ENCODE measurements at regions not wholly inside any gene's neighbourhood (a gene's known extent, or its start where the extent isn't known, plus 50 kb on each side); places are given as distances from the start of the nearest gene placed in this dataset.

DNA sequence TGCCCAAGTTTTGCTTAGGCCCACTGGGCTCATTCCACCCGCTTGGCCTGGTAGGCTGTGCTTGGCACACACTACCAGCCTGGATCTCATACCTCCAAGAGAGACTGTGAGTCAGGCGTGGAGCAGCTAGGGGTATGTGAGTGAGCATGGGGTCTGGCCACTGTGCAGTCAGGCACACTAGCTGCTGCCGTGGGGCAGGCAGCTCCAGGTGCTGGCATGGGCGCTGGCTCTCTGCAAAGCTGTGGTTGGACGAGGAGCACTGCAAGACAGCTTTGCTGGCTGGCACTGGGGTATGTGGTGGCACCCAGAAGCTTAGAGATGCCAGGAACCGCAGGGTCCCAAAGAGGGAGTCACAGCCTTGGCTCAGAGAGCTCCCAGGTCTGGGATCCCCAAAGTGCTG lies 377.8 kb downstream of the KCTD8 start:
- TF ChIP-seq, protein P1, sequence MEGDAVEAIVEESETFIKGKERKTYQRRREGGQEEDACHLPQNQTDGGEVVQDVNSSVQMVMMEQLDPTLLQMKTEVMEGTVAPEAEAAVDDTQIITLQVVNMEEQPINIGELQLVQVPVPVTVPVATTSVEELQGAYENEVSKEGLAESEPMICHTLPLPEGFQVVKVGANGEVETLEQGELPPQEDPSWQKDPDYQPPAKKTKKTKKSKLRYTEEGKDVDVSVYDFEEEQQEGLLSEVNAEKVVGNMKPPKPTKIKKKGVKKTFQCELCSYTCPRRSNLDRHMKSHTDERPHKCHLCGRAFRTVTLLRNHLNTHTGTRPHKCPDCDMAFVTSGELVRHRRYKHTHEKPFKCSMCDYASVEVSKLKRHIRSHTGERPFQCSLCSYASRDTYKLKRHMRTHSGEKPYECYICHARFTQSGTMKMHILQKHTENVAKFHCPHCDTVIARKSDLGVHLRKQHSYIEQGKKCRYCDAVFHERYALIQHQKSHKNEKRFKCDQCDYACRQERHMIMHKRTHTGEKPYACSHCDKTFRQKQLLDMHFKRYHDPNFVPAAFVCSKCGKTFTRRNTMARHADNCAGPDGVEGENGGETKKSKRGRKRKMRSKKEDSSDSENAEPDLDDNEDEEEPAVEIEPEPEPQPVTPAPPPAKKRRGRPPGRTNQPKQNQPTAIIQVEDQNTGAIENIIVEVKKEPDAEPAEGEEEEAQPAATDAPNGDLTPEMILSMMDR (conservative IDR thresholded peaks at IDR 0.05) = no peak
- H3K4me1 Mint-ChIP-seq (ENCODE audit: unreplicated experiment) = no peaks in the 10 kb centered on the region

DNA sequence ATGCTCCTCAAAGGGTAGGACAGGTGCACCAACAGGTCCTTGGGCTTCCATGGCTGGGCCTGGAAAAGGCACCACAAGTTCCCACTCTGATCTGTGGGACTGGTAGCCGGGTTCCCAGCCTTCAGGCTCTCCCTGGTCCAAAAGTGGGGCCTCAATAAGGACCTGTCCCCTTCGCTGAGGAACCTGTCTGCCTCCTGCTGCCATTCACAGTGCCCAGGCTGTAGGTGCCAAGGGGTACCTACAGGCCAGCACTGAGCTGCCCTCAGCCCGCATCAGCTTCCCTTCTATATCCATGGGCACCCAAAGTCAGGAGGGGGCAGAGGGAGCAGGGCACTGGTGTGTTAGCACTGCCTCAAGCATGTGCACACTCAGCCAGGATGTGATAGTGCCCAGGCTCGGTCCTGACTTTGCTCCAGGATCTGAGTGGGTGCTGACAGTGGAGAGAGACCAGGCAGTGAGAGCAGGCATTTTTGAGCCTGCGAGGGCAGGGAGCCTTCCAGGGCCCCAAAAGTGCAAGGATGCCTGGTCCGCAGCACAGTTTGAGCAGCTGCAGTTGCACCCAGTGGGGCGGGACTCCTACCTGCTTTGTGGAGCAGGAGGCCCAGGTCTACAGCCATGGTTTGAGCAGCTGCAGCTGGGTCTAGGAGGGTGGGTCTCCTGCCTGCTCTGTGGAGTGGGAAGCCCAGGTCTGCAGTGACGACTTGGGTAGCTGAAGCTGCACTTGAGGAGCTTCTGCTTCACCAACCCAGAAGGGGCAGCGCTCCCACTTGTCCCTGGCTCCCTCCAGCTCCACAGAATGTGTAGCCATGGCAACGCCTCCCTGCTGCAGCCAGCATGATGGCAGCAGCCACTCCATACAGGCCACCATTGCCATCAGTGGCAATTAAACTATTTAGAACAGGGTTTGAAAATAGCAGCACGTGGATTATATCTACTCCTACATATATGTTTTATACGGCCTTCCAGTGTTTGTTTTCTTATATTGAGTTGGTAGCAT lies 376.4 kb downstream of the KCTD8 start:
- Mint-ChIP-seq H3K9me3 (no peaks in the 10 kb centered on the region), H3K4me1 (ENCODE audit: unreplicated experiment) (no peaks in the 10 kb centered on the region), H3K36me3 (no peaks in the 10 kb centered on the region), H3K27me3 (no peaks in the 10 kb centered on the region), H3K4me3 (no peak overlapping the region), H3K27ac (no peak overlapping the region)
- TF ChIP-seq, protein P1 (conservative IDR thresholded peaks at IDR 0.05) = no peak
- no peak for DNase-seq (ENCODE audit: extremely low spot score, unreplicated experiment)

More for the DNA sequence above, 377.8 kb downstream of the KCTD8 start:
- no peak for DNase-seq (ENCODE audit: extremely low spot score, unreplicated experiment)
- no peaks in the 10 kb centered on the region for H3K9me3 Mint-ChIP-seq
- H3K36me3 Mint-ChIP-seq = no peaks in the 10 kb centered on the region
- H3K27me3 Mint-ChIP-seq = no peaks in the 10 kb centered on the region
- H3K27ac Mint-ChIP-seq = no peak overlapping the region
- H3K4me3 Mint-ChIP-seq = no peak overlapping the region

- Mint-ChIP-seq H3K27ac (no peak overlapping the region), H3K9me3 (no peaks in the 10 kb centered on the region), H3K4me3 (no peak overlapping the region), H3K36me3 (no peaks in the 10 kb centered on the region), H3K4me1 (ENCODE audit: unreplicated experiment) (no peaks in the 10 kb centered on the region), H3K27me3 (no peaks in the 10 kb centered on the region)
- DNase-seq (ENCODE audit: extremely low spot score, unreplicated experiment) = no peak
- TF ChIP-seq, protein P1 (conservative IDR thresholded peaks at IDR 0.05) = no peak
These were observed 361.9 kb downstream of the KCTD8 start for GRCh38 chr4:44086753-44087152.

DNA sequence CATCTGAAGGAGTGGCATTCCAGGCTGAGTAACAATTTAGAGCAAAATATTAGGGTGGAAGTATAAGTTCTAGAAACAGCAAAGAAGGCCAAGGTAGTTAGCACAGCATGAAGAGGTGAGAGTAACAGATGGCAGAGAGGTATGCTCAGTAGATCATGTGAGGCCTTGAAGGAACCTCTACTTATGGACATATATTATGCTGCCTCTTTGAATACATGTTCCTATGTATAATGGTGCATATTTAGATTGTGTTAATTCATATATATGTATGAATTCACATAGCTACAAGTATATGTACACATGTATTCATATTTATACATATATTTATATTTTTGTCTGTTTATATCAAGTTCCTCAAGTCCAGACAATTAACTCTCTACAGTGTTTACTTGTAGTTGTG lies 355.2 kb downstream of the KCTD8 start:
- Mint-ChIP-seq H3K4me3 (no peak overlapping the region), H3K27me3 (no peaks in the 10 kb centered on the region), H3K36me3 (no peaks in the 10 kb centered on the region), H3K4me1 (ENCODE audit: unreplicated experiment) (no peaks in the 10 kb centered on the region), H3K27ac (no peak overlapping the region), H3K9me3 (no peaks in the 10 kb centered on the region)
- DNase-seq (ENCODE audit: extremely low spot score, unreplicated experiment) = no peak
- TF ChIP-seq, protein P1 (conservative IDR thresholded peaks at IDR 0.05) = no peak

- Mint-ChIP-seq H3K36me3 (no peaks in the 10 kb centered on the region), H3K4me3 (no peak overlapping the region), H3K9me3 (peaks cover 4% of the 10 kb centered on the region), H3K27me3 (no peaks in the 10 kb centered on the region), H3K27ac (no peak overlapping the region), H3K4me1 (ENCODE audit: unreplicated experiment) (no peaks in the 10 kb centered on the region)
- TF ChIP-seq, protein P1 (conservative IDR thresholded peaks at IDR 0.05) = no peak
- no peak for DNase-seq (ENCODE audit: extremely low spot score, unreplicated experiment)
These were observed 349.6 kb downstream of the KCTD8 start for GRCh38 chr4:44098973-44099372.
